Osteocyte (in vitro differentiated cells): ENCODE measurements at regions not wholly inside any gene's neighbourhood (a gene's known extent, or its start where the extent isn't known, plus 50 kb on each side); places are given as distances from the start of the nearest gene placed in this dataset.
A peak's percentile ranks its signal among the peaks of the same experiment; 100 is the strongest.

Source experiments
- DNase-seq: peaks from one replicate; pipeline ENCODE4 v3.0.0; 2021; ENCODE audit warnings: mixed read lengths; ENCODE audit not compliant: unreplicated experiment; ENCODE audit errors: extremely low spot score
- H3K27ac Mint-ChIP-seq: one replicate; pipeline ENCODE4 v1.8.0; 2021; ENCODE audit warnings: mild to moderate bottlenecking, mixed read lengths; ENCODE audit not compliant: unreplicated experiment
- H3K27me3 Mint-ChIP-seq: one replicate; pipeline ENCODE4 v1.8.0; 2021; ENCODE audit warnings: mixed read lengths; ENCODE audit not compliant: unreplicated experiment
- H3K36me3 Mint-ChIP-seq: one replicate; pipeline ENCODE4 v1.8.0; 2021; ENCODE audit warnings: mixed read lengths; ENCODE audit not compliant: unreplicated experiment
- H3K4me1 Mint-ChIP-seq: one replicate; pipeline ENCODE4 v1.8.0; 2021; ENCODE audit warnings: mixed read lengths; ENCODE audit not compliant: unreplicated experiment
- H3K4me3 Mint-ChIP-seq: one replicate; pipeline ENCODE4 v1.8.0; 2021; ENCODE audit warnings: mild to moderate bottlenecking, moderate library complexity, mixed read lengths; ENCODE audit not compliant: unreplicated experiment
- H3K9me3 Mint-ChIP-seq: one replicate; pipeline ENCODE4 v1.8.0; 2021; ENCODE audit warnings: mixed read lengths; ENCODE audit not compliant: unreplicated experiment
- TF ChIP-seq, protein P1 (sequence below): fragments of 200-600 bp; sonication (generic); IDR thresholded peaks from 2 replicates; pipeline ENCODE4 v1.5.0; 2021; ENCODE audit warnings: antibody characterized with exemption, mild to moderate bottlenecking, moderate library complexity

DNA sequence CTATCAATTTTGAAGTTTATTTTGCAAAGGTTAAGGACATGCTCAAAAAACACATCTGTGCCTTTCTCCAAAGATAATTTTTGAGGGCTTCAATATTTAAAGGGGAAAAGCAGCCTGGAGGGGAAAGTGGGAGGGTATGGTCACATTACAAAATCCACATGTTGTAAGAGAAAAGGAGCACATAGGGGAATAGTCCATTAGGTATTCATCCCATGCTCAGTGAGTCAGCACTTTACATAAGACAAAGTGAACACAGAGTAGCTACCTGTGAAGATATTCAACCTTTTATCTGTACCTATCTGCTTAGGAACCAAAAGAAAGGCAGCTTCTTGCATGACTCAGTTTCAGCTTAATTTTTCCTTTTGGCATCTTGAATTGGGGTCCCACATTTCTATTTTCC is 932.0 kb downstream of the SLITRK6 start:
- H3K4me1 Mint-ChIP-seq: peaks cover 10% of the 10 kb centered on the region
- TF ChIP-seq, protein P1, sequence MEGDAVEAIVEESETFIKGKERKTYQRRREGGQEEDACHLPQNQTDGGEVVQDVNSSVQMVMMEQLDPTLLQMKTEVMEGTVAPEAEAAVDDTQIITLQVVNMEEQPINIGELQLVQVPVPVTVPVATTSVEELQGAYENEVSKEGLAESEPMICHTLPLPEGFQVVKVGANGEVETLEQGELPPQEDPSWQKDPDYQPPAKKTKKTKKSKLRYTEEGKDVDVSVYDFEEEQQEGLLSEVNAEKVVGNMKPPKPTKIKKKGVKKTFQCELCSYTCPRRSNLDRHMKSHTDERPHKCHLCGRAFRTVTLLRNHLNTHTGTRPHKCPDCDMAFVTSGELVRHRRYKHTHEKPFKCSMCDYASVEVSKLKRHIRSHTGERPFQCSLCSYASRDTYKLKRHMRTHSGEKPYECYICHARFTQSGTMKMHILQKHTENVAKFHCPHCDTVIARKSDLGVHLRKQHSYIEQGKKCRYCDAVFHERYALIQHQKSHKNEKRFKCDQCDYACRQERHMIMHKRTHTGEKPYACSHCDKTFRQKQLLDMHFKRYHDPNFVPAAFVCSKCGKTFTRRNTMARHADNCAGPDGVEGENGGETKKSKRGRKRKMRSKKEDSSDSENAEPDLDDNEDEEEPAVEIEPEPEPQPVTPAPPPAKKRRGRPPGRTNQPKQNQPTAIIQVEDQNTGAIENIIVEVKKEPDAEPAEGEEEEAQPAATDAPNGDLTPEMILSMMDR: no peak
- no peaks in the 10 kb centered on the region for H3K9me3 Mint-ChIP-seq
- no peaks in the 10 kb centered on the region for H3K27me3 Mint-ChIP-seq
- no peak overlapping the region for H3K4me3 Mint-ChIP-seq
- H3K27ac Mint-ChIP-seq: no peak overlapping the region
- no peak for DNase-seq
- H3K36me3 Mint-ChIP-seq: no peaks in the 10 kb centered on the region

DNA sequence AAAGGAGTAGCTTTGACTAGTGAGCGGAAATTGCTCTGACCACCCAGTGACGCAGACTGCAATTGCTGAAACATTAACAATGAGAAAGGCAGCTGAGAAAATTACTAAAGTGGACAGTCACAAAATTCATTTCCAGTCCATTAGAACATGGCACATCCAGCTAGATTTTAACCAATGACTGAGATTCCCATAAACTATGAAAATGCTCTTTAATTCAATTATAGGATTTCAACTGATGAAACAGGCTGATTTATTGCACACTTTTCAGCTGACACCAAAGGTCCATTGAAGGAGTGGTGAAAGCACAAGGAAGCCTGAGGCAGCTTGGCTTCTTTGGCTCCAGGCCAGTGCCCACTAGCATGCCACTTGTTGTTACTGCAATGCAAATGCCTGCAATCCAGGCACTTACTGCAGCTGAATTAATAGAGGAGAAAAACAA is 933.4 kb downstream of the SLITRK6 start:
- peak overlapping the region; percentile 10 for H3K27ac Mint-ChIP-seq
- no peaks in the 10 kb centered on the region for H3K36me3 Mint-ChIP-seq
- no peaks in the 10 kb centered on the region for H3K9me3 Mint-ChIP-seq
- TF ChIP-seq, protein P1: no peak
- no peak for DNase-seq
- no peak overlapping the region for H3K4me3 Mint-ChIP-seq
- no peaks in the 10 kb centered on the region for H3K27me3 Mint-ChIP-seq
- H3K4me1 Mint-ChIP-seq: peaks cover 10% of the 10 kb centered on the region

DNA sequence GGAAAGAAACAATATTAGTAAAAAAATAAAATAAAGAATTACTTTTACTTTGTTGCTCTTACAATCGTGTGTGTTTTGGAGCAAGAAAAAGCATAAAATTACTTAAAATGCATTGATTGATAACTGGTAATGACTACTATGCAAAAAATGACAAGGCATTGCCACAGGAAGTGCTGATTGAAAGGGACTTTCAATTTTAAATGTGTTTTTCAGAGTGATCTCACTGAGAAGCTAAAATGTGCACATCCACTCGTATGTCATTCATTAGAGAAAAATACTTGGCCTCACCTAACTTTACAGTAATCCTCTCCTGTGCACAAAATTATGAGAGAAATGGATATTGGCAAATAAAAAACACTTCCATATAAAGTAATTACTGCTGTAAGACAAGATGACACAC is 934.9 kb downstream of the SLITRK6 start:
- Mint-ChIP-seq H3K27me3 (peaks cover 2% of the 10 kb centered on the region), H3K4me1 (peaks cover 10% of the 10 kb centered on the region), H3K9me3 (no peaks in the 10 kb centered on the region), H3K36me3 (no peaks in the 10 kb centered on the region), H3K4me3 (no peak overlapping the region), H3K27ac (no peak overlapping the region)
- TF ChIP-seq, protein P1: no peak
- no peak for DNase-seq

DNA sequence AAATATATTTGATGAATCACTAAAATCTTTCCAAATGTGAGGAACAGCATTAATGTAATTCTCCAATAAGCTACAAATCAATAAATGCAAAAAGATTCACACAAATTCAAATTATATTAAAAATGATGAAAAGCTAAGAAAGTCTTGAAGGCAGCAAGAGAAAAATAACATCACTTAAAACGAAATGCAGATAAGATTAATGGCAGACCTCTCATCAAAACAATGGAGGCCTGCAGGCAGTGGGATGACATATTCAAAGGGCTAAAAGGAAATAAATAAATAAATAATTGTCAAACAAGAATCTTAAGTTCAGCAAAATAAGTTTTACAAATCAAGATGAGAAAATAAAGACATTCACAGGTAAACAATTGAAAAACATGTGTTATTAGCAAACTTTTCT is 952.1 kb downstream of the SLITRK6 start:
- Mint-ChIP-seq H3K9me3 (peaks cover 4% of the 10 kb centered on the region), H3K36me3 (no peaks in the 10 kb centered on the region), H3K4me3 (no peak overlapping the region), H3K27me3 (no peaks in the 10 kb centered on the region), H3K4me1 (no peaks in the 10 kb centered on the region), H3K27ac (no peak overlapping the region)
- TF ChIP-seq, protein P1: no peak
- DNase-seq: no peak

DNA sequence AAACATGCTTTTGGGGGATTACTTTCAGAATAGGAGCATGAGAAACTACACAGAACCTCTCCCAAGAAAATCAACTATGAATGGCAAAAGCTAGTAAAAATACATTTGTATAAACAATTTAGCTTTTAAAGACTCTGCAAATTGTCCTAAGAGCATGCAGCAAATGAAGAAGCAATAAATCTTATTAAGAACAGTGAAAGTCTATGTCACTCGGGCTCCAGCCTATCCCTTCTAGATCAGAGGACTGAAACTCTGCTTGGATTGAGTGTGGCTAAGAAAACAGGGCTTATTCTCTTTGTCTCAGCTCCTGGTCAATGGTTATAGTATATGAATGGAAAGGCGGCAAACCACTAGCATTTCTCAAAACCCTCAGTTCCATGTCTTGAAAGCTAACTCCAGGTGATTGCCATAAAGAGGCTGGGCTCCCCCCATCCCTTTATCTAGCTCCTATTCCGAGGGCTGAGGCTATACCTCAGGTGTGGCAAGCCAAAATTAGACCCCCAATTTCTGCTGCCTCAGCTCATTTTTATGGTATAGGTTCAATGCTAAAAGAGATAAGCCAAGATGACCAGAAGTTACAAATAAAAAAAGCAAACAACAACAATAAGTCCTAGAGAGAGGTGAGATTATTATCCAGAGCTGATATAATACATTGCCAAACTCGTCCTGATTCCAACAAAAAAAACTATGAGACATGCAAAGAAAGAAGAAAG is 953.2 kb downstream of the SLITRK6 start:
- Mint-ChIP-seq H3K27ac (no peak overlapping the region), H3K36me3 (no peaks in the 10 kb centered on the region), H3K4me3 (no peak overlapping the region), H3K4me1 (no peaks in the 10 kb centered on the region), H3K9me3 (peaks cover 4% of the 10 kb centered on the region), H3K27me3 (no peaks in the 10 kb centered on the region)
- no peak for DNase-seq
- TF ChIP-seq, protein P1: no peak
